ENCODE measurements at regions not wholly inside any gene's neighbourhood (a gene's known extent, or its start where the extent isn't known, plus 50 kb on each side); places are given as distances from the start of the nearest gene placed in this dataset.
A peak's percentile ranks its signal among the peaks of the same experiment; 100 is the strongest.

DNA sequence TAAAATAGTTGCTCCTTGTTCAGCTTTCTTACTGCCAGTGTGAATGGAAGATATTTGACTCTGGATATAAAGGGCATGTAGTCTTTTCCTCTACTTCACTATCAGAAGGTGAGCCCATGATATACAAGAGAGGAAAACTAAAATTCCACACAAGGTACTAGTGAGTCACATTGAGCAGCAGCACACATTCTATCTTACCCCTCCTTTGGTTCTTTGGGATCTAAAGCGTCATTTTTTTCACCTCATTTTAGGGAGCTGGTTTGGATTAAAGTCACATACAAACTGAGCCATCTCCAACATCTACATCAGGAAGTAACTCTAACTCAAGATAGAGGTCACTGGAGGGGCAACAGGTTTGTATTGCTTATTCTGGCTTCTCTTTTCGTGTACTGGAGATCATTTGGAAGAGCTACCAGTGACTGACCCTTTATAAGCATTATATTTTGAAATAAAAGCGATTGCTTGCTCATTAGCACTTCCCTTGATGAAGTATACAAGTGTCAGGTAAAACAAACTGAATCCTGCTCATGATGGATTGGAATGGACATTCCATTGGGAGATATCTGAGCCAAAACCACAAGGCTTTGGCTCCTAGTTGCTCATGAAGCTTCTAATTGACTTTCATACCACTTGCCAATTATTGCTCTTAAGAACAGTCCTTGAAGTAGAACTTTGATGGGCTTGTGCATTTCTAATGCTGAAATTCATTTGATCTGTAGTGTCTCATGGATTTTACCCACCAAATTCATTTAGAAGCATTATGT is 124.1 kb downstream of the SPCS3 start:
- no peak for TF ChIP-seq EZH2 (IDR thresholded peaks at IDR 0.05; ENCODE audit: insufficient read depth, low read length)
- TF ChIP-seq, protein P1, sequence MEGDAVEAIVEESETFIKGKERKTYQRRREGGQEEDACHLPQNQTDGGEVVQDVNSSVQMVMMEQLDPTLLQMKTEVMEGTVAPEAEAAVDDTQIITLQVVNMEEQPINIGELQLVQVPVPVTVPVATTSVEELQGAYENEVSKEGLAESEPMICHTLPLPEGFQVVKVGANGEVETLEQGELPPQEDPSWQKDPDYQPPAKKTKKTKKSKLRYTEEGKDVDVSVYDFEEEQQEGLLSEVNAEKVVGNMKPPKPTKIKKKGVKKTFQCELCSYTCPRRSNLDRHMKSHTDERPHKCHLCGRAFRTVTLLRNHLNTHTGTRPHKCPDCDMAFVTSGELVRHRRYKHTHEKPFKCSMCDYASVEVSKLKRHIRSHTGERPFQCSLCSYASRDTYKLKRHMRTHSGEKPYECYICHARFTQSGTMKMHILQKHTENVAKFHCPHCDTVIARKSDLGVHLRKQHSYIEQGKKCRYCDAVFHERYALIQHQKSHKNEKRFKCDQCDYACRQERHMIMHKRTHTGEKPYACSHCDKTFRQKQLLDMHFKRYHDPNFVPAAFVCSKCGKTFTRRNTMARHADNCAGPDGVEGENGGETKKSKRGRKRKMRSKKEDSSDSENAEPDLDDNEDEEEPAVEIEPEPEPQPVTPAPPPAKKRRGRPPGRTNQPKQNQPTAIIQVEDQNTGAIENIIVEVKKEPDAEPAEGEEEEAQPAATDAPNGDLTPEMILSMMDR (IDR thresholded peaks at IDR 0.05; ENCODE audit: insufficient read depth, low read depth, low read length), result no peak
- Histone ChIP-seq H3K79me2 (ENCODE audit: insufficient read depth, low read length) (no peaks in the 10 kb centered on the region), H4K20me1 (ENCODE audit: insufficient read depth, low read length) (no peaks in the 10 kb centered on the region), H3K27me3 (ENCODE audit: insufficient read depth, low read length) (no peaks in the 10 kb centered on the region), H3K9ac (ENCODE audit: low read length) (peak overlapping the region; percentile 30), H3K4me1 (ENCODE audit: insufficient read depth, low read length) (peaks cover 23% of the 10 kb centered on the region), H3K27ac (ENCODE audit: low read depth, low read length) (peak overlapping the region; percentile 81), H3K4me2 (ENCODE audit: low read length) (peak overlapping the region; percentile 55), H2AFZ (ENCODE audit: low read depth, low read length) (no peak overlapping the region), H3K36me3 (ENCODE audit: insufficient read depth, low read length) (no peaks in the 10 kb centered on the region), H3K4me3 (ENCODE audit: insufficient read depth, low read depth, low read length) (no peak overlapping the region), H3K9me3 (ENCODE audit: insufficient read depth, low read depth, low read length) (no peaks in the 10 kb centered on the region)
- H3K9me3 Mint-ChIP-seq (ENCODE audit: unreplicated experiment), result no peaks in the 10 kb centered on the region
- H3K27me3 Mint-ChIP-seq (ENCODE audit: low read depth, unreplicated experiment), result no peaks in the 10 kb centered on the region
- peaks cover 35% of the 10 kb centered on the region for H3K4me1 Mint-ChIP-seq (ENCODE audit: low read depth, unreplicated experiment)
- H3K27ac Mint-ChIP-seq (ENCODE audit: unreplicated experiment), result peak overlapping the region; percentile 43
- H3K36me3 Mint-ChIP-seq (ENCODE audit: low read depth, unreplicated experiment), result no peaks in the 10 kb centered on the region
- H3K4me3 Mint-ChIP-seq (ENCODE audit: unreplicated experiment), result peak overlapping the region; percentile 7
- peak; percentile 72 for FAIRE-seq
- DNase-seq (ENCODE audit: low read depth), result peak; percentile 95

GRCh38 chr4:176444741-176445140 is 125.0 kb downstream of the SPCS3 start:
- Mint-ChIP-seq H3K36me3 (ENCODE audit: low read depth, unreplicated experiment) (no peaks in the 10 kb centered on the region), H3K9me3 (ENCODE audit: unreplicated experiment) (no peaks in the 10 kb centered on the region), H3K4me3 (ENCODE audit: unreplicated experiment) (no peak overlapping the region), H3K27ac (ENCODE audit: unreplicated experiment) (no peak overlapping the region), H3K4me1 (ENCODE audit: low read depth, unreplicated experiment) (peaks cover 33% of the 10 kb centered on the region), H3K27me3 (ENCODE audit: low read depth, unreplicated experiment) (no peaks in the 10 kb centered on the region)
- DNase-seq (ENCODE audit: low read depth) (peak; percentile 88), FAIRE-seq (no peak)
- Histone ChIP-seq H3K4me2 (ENCODE audit: low read length) (no peak overlapping the region), H3K4me1 (ENCODE audit: insufficient read depth, low read length) (peaks cover 23% of the 10 kb centered on the region), H3K79me2 (ENCODE audit: insufficient read depth, low read length) (no peaks in the 10 kb centered on the region), H3K4me3 (ENCODE audit: insufficient read depth, low read depth, low read length) (no peak overlapping the region), H3K9ac (ENCODE audit: low read length) (no peak overlapping the region), H3K36me3 (ENCODE audit: insufficient read depth, low read length) (no peaks in the 10 kb centered on the region), H3K27ac (ENCODE audit: low read depth, low read length) (peak overlapping the region; percentile 81), H4K20me1 (ENCODE audit: insufficient read depth, low read length) (no peaks in the 10 kb centered on the region), H3K9me3 (ENCODE audit: insufficient read depth, low read depth, low read length) (no peaks in the 10 kb centered on the region), H2AFZ (ENCODE audit: low read depth, low read length) (no peak overlapping the region), H3K27me3 (ENCODE audit: insufficient read depth, low read length) (no peaks in the 10 kb centered on the region)
- TF ChIP-seq, protein P1 (IDR thresholded peaks at IDR 0.05; ENCODE audit: insufficient read depth, low read depth, low read length), result no peak
- no peak for TF ChIP-seq EZH2 (IDR thresholded peaks at IDR 0.05; ENCODE audit: insufficient read depth, low read length)

DNA sequence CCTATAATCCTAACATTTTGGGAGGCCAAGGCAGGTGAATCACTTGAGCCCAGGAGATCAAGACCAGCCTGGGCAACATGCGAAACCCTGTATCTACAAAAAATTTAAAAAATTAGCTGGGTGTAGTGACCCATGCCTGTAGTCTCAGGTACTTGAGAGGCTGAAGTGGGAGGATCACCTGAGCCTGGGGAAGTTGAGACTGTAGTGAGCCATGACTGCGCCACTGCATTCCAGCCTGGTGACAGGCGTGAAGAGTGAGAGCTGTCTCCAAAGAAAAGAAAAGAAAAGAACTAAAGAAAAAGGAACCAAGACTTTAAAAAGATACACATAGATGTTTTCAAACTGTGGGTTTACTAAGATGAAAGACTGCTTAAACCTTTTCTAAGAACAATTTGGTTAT is 129.0 kb downstream of the SPCS3 start:
- no peak overlapping the region for H3K4me2 ChIP-seq (ENCODE audit: low read length)
- TF ChIP-seq EZH2 (IDR thresholded peaks at IDR 0.05; ENCODE audit: insufficient read depth, low read length), result no peak
- TF ChIP-seq, protein P1 (IDR thresholded peaks at IDR 0.05; ENCODE audit: insufficient read depth, low read depth, low read length), result no peak
- H3K9me3 ChIP-seq (ENCODE audit: insufficient read depth, low read depth, low read length), result no peaks in the 10 kb centered on the region
- Mint-ChIP-seq H3K36me3 (ENCODE audit: low read depth, unreplicated experiment) (no peaks in the 10 kb centered on the region), H3K4me3 (ENCODE audit: unreplicated experiment) (no peak overlapping the region), H3K27me3 (ENCODE audit: low read depth, unreplicated experiment) (no peaks in the 10 kb centered on the region), H3K27ac (ENCODE audit: unreplicated experiment) (no peak overlapping the region), H3K4me1 (ENCODE audit: low read depth, unreplicated experiment) (peaks cover 8% of the 10 kb centered on the region), H3K9me3 (ENCODE audit: unreplicated experiment) (no peaks in the 10 kb centered on the region)
- no peak overlapping the region for H2AFZ ChIP-seq (ENCODE audit: low read depth, low read length)
- no peak overlapping the region for H3K4me3 ChIP-seq (ENCODE audit: insufficient read depth, low read depth, low read length)
- no peaks in the 10 kb centered on the region for H3K36me3 ChIP-seq (ENCODE audit: insufficient read depth, low read length)
- no peaks in the 10 kb centered on the region for H4K20me1 ChIP-seq (ENCODE audit: insufficient read depth, low read length)
- H3K27ac ChIP-seq (ENCODE audit: low read depth, low read length), result no peak overlapping the region
- FAIRE-seq (no peak), DNase-seq (ENCODE audit: low read depth) (no peak)
- H3K9ac ChIP-seq (ENCODE audit: low read length), result no peak overlapping the region
- H3K79me2 ChIP-seq (ENCODE audit: insufficient read depth, low read length), result no peaks in the 10 kb centered on the region
- H3K4me1 ChIP-seq (ENCODE audit: insufficient read depth, low read length), result peaks cover 10% of the 10 kb centered on the region
- no peaks in the 10 kb centered on the region for H3K27me3 ChIP-seq (ENCODE audit: insufficient read depth, low read length)

All from astrocyte (in vitro differentiated cells and primary cell).